ENCODE measurements at regions not wholly inside any gene's neighbourhood (a gene's known extent, or its start where the extent isn't known, plus 50 kb on each side); places are given as distances from the start of the nearest gene placed in this dataset.

- TF ChIP-seq SUZ12 (IDR thresholded peaks at IDR 0.05) (no peak), ELF4 (IDR thresholded peaks at IDR 0.05) (no peak)
Measured at GRCh38 chr1:22328331-22329147, 123.1 kb upstream of the ZBTB40 start.
